SKM-1 treated with dmso at 0.1 percent for 144 hours (cell line): ENCODE measurements at regions not wholly inside any gene's neighbourhood (a gene's known extent, or its start where the extent isn't known, plus 50 kb on each side); places are given as distances from the start of the nearest gene placed in this dataset.

Source experiments
- DNase-seq: peaks from one replicate; lab custom pipeline; 2025; ENCODE audit not compliant: unreplicated experiment; lab: John Stamatoyannopoulos, UW

DNA sequence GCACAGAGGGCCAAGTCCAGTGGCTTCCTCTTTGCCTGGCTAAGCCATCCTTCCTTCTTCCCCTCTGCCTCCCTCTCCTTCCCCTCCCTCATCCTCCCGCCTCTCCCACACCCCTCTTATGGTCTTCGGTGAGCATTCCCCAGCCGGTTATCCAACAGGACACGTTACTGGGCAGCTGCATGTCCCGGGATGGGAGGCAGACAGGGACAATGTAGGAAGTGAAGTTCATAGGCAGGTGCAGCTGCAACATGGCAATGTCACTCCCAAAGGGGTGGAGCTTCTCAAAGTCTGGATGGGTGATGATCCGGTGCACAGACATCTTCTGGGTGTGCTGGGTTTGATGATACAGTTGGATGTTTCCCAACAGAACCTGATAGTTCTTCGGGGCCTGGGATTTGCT, 71.4 kb upstream of the SPTLC1 start:
- DNase-seq = no peak

DNA sequence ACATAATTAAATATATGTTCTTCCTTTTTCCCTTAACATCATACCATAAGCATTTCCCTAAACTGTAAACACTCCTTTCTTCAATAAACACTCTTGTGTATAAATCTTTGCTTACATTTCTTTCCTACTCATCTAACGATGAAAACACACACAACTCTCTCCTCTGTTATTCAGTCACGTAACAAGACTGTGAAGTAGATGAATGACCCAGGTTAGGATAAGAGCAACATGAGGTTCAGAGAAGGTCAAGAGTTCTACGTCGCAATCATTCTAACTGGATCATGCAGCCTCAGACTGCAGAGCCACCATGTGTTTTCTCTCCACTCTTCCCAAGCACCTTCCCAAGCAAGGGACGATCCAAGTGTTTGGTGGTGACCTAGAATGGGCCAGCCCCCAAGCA, 70.5 kb upstream of the SPTLC1 start:
- DNase-seq = no peak

DNA sequence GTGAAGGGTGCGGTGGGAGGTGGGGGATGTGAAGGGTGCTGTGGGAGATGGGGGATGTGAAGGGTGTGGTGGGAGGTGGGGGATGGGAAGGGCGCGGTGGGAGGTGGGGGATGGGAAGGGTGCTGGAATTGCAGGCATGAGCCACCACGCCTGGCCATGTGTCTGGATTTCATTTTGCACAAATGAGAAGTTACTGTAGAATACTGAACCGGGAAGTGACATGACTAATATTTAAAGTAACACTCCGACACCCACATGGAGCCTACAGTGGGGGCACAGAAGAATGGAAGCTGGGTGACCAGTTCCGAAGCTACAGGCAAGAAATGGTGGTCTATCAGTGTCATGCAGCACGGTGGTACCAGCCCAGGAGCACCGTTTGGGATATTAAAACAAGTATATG, 69.9 kb upstream of the SPTLC1 start:
- DNase-seq = no peak

DNA sequence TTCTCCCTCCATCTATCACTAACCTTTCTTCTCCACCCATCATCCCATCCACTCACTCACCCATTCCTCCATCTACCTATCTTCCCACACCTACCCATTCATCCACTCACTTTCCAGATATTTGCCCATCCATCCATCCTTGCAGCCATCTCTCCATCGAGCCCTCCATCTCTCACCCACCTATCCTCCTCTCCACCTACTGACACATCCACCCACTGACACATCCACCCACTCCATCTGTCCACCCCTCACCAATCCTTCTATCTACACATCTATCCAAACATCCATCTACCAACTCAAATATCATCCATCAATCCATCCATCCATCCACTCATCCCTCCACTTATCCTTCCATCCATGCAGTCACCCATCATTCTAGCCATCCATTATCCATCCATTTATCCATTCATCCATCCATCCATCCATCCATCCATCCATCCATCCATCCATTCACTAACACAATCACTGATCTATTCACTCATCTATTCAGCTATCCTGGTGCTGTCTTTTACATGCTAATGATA, 68.9 kb upstream of the SPTLC1 start:
- no peak for DNase-seq

GRCh38 chr9:92183449-92183848, 68.2 kb upstream of the SPTLC1 start:
- DNase-seq = no peak

GRCh38 chr9:92181296-92181695, 66.1 kb upstream of the SPTLC1 start:
- no peak for DNase-seq

DNA sequence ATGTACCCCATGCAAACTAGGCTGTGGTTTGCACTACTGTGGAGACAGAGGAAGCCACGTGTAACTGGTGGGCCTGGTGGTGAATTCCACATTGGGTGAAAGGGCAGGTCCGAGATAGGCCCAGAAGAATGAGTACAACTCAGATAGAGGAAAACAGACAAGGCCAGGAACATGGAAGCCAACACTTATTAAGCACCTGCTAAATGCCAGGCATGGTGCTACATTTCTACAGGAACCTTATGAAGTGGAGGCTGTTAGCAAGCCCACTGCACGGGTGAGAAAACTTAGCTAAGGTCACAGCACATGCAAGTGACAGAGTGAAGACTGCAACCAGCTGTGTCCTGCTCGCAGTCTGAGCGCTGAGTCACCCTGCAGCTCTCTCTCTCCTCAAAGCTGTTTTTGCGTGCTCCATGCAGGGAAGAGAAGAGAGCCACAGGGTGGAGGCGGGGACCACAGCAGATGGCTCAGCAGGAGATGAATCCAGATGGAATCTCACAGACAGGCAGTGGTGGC, 65.5 kb upstream of the SPTLC1 start:
- DNase-seq = no peak

DNA sequence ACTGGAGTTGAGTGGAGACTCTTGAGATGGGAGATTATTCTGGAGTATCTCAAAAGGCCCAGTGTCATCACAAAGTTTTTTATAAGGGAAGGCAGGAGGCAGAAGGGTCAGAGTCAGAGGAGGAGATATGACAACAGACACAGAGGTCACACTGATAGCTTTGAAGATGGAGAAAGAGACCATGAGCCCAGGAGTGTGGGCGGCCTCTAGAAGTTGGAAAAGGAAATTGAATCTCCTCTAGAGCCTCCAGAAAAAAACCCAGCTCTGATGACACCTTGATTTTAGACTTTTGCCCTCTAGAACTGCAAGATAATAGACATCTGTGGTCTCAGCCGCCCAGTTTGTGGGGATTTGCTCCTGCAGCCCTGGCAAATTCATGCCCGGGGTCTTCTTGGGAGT, 64.8 kb upstream of the SPTLC1 start:
- DNase-seq = no peak

DNA sequence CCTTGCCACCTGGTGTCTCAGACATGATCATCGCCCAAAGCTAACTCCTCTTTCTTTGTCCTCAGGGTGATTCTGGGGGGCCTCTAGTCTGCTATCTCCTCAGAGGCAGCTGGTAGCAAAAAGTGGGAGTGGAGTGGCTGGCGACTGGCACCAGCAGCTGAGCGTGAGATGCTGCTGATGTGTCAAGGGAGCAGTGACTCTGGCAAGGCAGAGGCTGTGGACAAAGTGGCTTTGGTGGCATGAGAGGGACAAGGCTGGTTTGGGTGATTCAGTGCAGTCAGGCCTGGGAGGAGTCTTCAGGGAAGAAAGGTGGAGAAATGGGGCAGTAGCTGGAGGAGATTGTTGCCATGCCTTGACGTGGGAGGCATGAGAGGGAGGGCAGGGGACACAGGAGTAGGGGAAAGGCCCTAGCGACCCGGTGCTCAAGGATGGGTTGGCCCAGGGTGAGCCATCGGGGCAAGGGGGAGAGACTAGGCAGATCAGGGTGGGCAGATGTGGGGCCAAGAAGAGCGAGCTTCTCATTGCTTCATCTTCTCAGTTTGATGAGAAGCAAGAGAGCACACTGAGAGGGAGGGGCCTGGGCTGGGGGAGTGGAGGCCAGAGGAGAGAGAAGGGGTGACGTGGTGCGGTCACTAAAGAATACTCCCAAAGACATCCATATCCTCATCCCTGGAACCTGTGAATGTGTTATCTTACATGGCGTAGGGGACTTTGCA, 64.2 kb upstream of the SPTLC1 start:
- DNase-seq = no peak

DNA sequence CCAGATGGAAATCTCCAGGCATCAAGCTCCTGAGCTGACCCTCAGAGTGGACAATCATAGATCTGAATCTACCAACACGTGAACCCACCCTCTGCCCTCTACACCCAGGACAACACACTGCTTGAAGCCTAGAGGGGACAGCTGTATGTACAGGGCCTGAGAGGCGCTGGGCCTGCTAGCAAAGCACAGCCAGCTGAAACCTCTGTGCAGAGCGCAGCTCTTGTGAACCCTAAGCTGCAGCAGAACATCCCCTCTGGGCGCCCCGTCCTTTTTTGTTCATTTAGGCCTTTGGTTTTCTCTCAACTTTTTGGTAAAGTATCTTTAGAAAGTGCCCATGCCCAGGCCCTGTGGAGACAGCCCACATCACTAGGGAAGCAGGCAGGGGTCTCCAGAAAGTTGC, 62.4 kb upstream of the SPTLC1 start:
- no peak for DNase-seq

- DNase-seq = no peak
Measured at GRCh38 chr9:92176800-92177185, 61.6 kb upstream of the SPTLC1 start.

GRCh38 chr9:92176068-92176799, 61.0 kb upstream of the SPTLC1 start:
- no peak for DNase-seq

DNA sequence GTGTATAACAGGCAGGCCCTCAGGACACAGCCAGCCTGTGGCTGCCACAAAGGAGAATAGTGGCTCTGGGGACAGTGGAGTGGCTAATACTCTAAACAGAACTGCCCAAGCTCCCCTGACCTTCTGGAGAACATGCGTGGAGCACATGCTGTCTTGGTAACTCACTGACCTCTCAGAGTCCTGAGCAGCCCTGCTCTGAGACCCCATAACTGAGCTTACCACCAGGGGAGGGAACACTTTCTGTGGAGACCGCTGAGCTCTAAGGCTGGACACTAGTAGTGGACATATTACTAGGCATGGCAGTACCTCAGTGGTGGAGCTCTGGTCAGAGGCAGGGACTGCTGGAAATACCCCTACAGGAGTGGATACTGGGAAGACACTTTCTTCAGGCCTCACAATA, 60.2 kb upstream of the SPTLC1 start:
- no peak for DNase-seq

DNA sequence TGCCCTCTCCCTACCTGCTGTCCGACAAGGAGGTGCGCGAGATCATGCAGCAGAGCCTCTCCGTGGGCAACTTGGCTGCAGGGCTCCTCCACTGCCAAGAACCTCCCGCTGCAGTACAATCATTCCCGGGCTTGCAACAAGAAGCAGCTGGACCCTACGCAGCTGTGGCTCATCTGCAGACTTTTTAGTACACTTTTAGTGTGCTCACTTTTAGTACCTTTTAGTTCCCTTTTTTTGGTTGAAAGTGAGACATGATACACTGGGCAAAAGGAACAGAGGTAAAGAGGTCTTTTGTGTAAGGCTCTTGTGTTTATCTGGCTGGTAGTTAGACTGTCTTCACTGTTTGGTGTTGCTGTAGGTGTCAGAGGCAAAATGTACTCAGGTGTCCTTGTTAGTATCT, 58.1 kb upstream of the SPTLC1 start:
- DNase-seq = no peak

DNA sequence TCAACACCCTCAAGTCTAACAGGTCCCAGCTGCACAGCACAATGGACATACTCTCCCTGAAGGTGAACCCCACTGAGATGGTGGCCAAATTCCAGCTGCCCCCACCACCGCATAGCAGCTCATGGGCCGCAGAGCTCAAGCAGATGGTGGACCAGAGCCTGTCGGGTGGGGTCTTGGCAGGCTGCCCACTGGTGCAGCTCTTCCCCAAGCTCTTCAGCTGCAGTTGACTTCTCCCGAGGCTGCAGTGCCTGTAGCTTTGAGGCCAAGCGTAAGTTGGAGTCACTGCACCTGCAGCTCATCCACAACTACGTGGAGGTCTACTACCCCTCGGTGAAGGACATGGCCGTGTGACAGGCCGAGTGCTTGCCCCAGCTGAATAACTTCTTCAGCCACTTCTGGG, 56.6 kb upstream of the SPTLC1 start:
- DNase-seq = no peak

DNA sequence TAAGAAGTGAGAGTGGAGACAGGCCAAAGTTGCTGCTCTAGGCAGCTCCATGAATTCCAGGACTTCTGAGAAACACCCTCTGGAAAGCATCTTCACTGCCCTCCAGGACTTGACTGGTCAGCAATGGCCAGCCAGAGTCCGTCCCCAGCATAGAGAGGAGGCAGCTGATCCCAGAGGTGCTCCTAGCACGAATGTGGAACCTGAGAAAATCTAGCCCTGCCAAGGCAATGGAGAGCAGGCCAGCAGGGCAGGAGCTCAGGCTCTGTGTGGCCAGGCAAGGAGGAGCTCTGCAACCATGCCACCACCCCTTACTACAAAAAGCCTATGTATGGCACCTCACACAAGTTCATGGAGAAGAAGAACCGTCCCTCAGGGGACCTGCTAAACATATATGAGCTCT, 56.1 kb upstream of the SPTLC1 start:
- DNase-seq = no peak

- DNase-seq = no peak
Measured at GRCh38 chr9:92170848-92171247, 55.6 kb upstream of the SPTLC1 start.

GRCh38 chr9:92165484-92165883, 50.3 kb upstream of the SPTLC1 start:
- peak; percentile 29 for DNase-seq
